ENCODE measurements at regions not wholly inside any gene's neighbourhood (a gene's known extent, or its start where the extent isn't known, plus 50 kb on each side); places are given as distances from the start of the nearest gene placed in this dataset.

- 19% methylated on average over 1 of the region's 1 CpG for whole genome bisulfite sequencing
- TF ChIP-seq CTCF (IDR thresholded peaks at IDR 0.05), result no peak
- TF ChIP-seq POLR2A (IDR thresholded peaks at IDR 0.05), result no peak
- TF ChIP-seq POLR2AphosphoS5 (IDR thresholded peaks at IDR 0.05), result no peak
- DNase-seq (ENCODE audit: low spot score), result no peak
- H3K36me3 ChIP-seq, result no peaks in the 10 kb centered on the region
- no peaks in the 10 kb centered on the region for H3K4me1 ChIP-seq (replicated peaks)
- intact Hi-C loops (cut with DNase I), result no loop called here
- no peak overlapping the region for H3K27ac ChIP-seq
- H3K4me3 ChIP-seq, result no peak overlapping the region
- no peaks in the 10 kb centered on the region for H3K27me3 ChIP-seq (replicated peaks; ENCODE audit: insufficient read depth)
- H3K9me3 ChIP-seq, result no peaks in the 10 kb centered on the region
These were observed 238.2 kb upstream of the FAM3C start for GRCh38 chr7:121634356-121634755.

GRCh38 chr7:121633186-121633585 is 237.1 kb upstream of the FAM3C start:
- Histone ChIP-seq H3K4me3 (no peak overlapping the region), H3K27me3 (replicated peaks; ENCODE audit: insufficient read depth) (no peaks in the 10 kb centered on the region), H3K9me3 (no peaks in the 10 kb centered on the region), H3K27ac (no peak overlapping the region), H3K4me1 (replicated peaks) (no peaks in the 10 kb centered on the region), H3K36me3 (no peaks in the 10 kb centered on the region)
- no peak for TF ChIP-seq CTCF (IDR thresholded peaks at IDR 0.05)
- TF ChIP-seq POLR2AphosphoS5 (IDR thresholded peaks at IDR 0.05), result no peak
- no peak for TF ChIP-seq POLR2A (IDR thresholded peaks at IDR 0.05)
- no peak for DNase-seq (ENCODE audit: low spot score)
- WGBS, result 81% methylated on average over 3 of the region's 3 CpGs
- intact Hi-C loops (cut with DNase I), result no loop called here

- no peak for DNase-seq (ENCODE audit: low spot score)
- WGBS, result 93% methylated on average over 3 of the region's 3 CpGs
- H3K27me3 ChIP-seq (replicated peaks; ENCODE audit: insufficient read depth), result no peaks in the 10 kb centered on the region
- no peaks in the 10 kb centered on the region for H3K9me3 ChIP-seq
- intact Hi-C loops (cut with DNase I), result no loop called here
- TF ChIP-seq CTCF (IDR thresholded peaks at IDR 0.05), result no peak
- no peaks in the 10 kb centered on the region for H3K4me1 ChIP-seq (replicated peaks)
- H3K36me3 ChIP-seq, result no peaks in the 10 kb centered on the region
- H3K27ac ChIP-seq, result no peak overlapping the region
- no peak overlapping the region for H3K4me3 ChIP-seq
These were observed 228.8 kb upstream of the FAM3C start for GRCh38 chr7:121624958-121625357.

GRCh38 chr7:121623130-121623872 is 227.2 kb upstream of the FAM3C start:
- Histone ChIP-seq H3K36me3 (no peaks in the 10 kb centered on the region), H3K9me3 (no peaks in the 10 kb centered on the region), H3K27ac (no peak overlapping the region), H3K4me3 (no peak overlapping the region), H3K4me1 (replicated peaks) (no peaks in the 10 kb centered on the region), H3K27me3 (replicated peaks; ENCODE audit: insufficient read depth) (no peaks in the 10 kb centered on the region)
- no peak for TF ChIP-seq POLR2A (IDR thresholded peaks at IDR 0.05)
- TF ChIP-seq POLR2AphosphoS5 (IDR thresholded peaks at IDR 0.05), result no peak
- TF ChIP-seq CTCF (IDR thresholded peaks at IDR 0.05), result no peak
- no peak for DNase-seq (ENCODE audit: low spot score)
- WGBS, result 70% methylated on average over 6 of the region's 6 CpGs
- intact Hi-C loops (cut with DNase I), result no loop called here

GRCh38 chr7:121621937-121622336 is 225.8 kb upstream of the FAM3C start:
- no peak for DNase-seq (ENCODE audit: low spot score)
- WGBS, result 94% methylated on average over 4 of the region's 4 CpGs
- no peaks in the 10 kb centered on the region for H3K4me1 ChIP-seq (replicated peaks)
- no peak overlapping the region for H3K4me3 ChIP-seq
- no peaks in the 10 kb centered on the region for H3K9me3 ChIP-seq
- no peak overlapping the region for H3K27ac ChIP-seq
- no peaks in the 10 kb centered on the region for H3K27me3 ChIP-seq (replicated peaks; ENCODE audit: insufficient read depth)
- no peaks in the 10 kb centered on the region for H3K36me3 ChIP-seq
- TF ChIP-seq CTCF (IDR thresholded peaks at IDR 0.05) (no peak), POLR2A (IDR thresholded peaks at IDR 0.05) (no peak), POLR2AphosphoS5 (IDR thresholded peaks at IDR 0.05) (no peak)
- intact Hi-C loops (cut with DNase I), result no loop called here
